ENCODE measurements at regions not wholly inside any gene's neighbourhood (a gene's known extent, or its start where the extent isn't known, plus 50 kb on each side); places are given as distances from the start of the nearest gene placed in this dataset.

DNA sequence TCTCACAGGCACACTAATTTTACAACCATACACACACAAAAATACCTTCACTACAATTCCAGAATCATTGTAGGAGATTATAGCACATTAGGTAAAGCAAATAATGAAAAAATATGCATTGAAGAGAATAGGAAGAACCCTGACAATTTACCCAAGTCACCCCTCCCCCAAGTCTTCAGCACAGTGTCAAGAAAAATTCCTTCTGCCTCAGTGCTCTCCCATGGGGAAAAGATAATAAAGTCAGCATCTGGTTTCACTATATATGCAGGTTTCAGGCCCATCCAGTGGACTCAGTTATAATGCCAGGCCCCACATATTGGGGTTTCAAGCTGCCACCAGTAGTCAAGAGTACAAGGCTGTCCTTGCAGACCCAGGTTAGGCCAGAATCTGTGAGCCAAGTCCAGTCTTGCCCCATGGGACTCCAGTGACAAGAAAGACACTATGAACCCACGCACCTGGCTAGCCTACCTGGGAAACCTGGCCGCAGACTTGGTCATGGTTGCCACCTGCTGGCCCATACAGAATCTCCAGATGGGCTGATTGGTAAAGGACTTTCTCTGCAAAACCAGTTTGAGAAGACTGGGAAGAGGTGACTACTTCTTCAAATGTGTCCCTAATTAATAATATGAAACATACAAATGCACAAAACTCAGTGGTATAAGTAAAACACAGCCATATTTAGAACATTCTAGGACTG, 398.6 kb upstream of the FLRT2 start:
- no peaks in the 10 kb centered on the region for H3K36me3 Mint-ChIP-seq
- H3K9me3 Mint-ChIP-seq = peaks cover 4 to 5% of the 10 kb centered on the region in 2 donors
- no peaks in the 10 kb centered on the region for H3K27me3 Mint-ChIP-seq (ENCODE audit: low read depth in 2 of 2)
- no peak overlapping the region for H3K27ac Mint-ChIP-seq
- TF ChIP-seq, protein P1, sequence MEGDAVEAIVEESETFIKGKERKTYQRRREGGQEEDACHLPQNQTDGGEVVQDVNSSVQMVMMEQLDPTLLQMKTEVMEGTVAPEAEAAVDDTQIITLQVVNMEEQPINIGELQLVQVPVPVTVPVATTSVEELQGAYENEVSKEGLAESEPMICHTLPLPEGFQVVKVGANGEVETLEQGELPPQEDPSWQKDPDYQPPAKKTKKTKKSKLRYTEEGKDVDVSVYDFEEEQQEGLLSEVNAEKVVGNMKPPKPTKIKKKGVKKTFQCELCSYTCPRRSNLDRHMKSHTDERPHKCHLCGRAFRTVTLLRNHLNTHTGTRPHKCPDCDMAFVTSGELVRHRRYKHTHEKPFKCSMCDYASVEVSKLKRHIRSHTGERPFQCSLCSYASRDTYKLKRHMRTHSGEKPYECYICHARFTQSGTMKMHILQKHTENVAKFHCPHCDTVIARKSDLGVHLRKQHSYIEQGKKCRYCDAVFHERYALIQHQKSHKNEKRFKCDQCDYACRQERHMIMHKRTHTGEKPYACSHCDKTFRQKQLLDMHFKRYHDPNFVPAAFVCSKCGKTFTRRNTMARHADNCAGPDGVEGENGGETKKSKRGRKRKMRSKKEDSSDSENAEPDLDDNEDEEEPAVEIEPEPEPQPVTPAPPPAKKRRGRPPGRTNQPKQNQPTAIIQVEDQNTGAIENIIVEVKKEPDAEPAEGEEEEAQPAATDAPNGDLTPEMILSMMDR (IDR thresholded peaks at IDR 0.05) = no peak
- Histone ChIP-seq H3K4me3 (ENCODE audit: low read length) (no peak overlapping the region), H3K36me3 (ENCODE audit: control insufficient read depth, insufficient read depth, low read length) (no peaks in the 10 kb centered on the region), H3K9me3 (ENCODE audit: control insufficient read depth, insufficient read depth, low read length) (no peaks in the 10 kb centered on the region), H3K4me1 (ENCODE audit: control insufficient read depth, insufficient read depth, low read length) (no peaks in the 10 kb centered on the region), H3K27ac (ENCODE audit: low read length) (no peak overlapping the region), H3K27me3 (ENCODE audit: control insufficient read depth, insufficient read depth, low read length) (no peaks in the 10 kb centered on the region)
- no peak for DNase-seq
- no peak for ATAC-seq
- H3K4me3 Mint-ChIP-seq = no peak overlapping the region
- no peaks in the 10 kb centered on the region for H3K4me1 Mint-ChIP-seq
- intact Hi-C loops (cut with micrococcal nuclease) = no loop called here
- WGBS (ENCODE audit: insufficient coverage) = 94% methylated on average over 2 of the region's 2 CpGs

DNA sequence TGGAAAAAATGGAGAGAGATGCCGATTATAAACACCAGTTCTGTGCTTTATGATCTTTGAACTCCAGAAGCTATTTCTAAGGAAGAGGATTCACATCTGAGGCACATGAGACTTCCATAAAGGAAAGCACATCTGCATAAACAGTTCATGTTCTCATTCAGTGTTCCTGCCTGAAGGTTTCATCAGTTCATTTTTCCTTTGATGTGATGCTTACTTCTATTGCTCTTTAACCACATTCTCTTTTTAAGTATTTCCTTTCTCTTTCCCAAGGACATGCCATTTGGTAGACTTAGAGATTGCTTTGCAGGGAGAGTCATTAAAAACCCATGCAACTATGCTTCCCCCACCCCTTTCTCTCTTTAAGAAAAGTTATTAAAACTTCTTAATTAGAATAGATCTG, 387.0 kb upstream of the FLRT2 start:
- DNase-seq = no peak
- 92% methylated on average over 1 of the region's 1 CpG for WGBS (ENCODE audit: insufficient coverage)

DNA sequence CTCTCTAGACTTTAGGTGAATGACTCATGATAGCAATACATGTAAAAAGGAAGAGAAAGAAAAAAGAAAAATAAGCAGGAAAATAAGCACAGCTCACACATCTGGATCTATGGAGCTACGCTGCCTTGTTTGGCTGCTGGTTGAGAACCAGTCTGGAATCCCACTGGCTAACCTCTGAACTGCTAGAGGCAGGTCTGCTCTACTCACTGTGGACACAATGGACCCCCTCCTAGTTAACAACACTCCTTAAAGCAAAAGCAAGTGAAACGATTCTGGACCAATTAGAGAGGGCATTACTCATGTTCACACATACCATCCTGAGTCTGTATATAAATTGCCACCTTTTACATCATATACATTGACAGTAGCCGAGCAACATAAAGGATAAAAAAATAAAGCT, 383.2 kb upstream of the FLRT2 start:
- no peak overlapping the region for H3K4me3 Mint-ChIP-seq
- H3K36me3 Mint-ChIP-seq = no peaks in the 10 kb centered on the region
- Histone ChIP-seq H3K27ac (ENCODE audit: low read length) (no peak overlapping the region), H3K4me3 (ENCODE audit: low read length) (no peak overlapping the region), H3K9me3 (ENCODE audit: control insufficient read depth, insufficient read depth, low read length) (peaks cover 4% of the 10 kb centered on the region), H3K27me3 (ENCODE audit: control insufficient read depth, insufficient read depth, low read length) (no peaks in the 10 kb centered on the region), H3K4me1 (ENCODE audit: control insufficient read depth, insufficient read depth, low read length) (no peaks in the 10 kb centered on the region), H3K36me3 (ENCODE audit: control insufficient read depth, insufficient read depth, low read length) (no peaks in the 10 kb centered on the region)
- H3K27ac Mint-ChIP-seq = no peak overlapping the region
- H3K4me1 Mint-ChIP-seq = no peaks in the 10 kb centered on the region
- ATAC-seq (no peak), DNase-seq (no peak)
- WGBS (ENCODE audit: insufficient coverage) = 79% methylated on average over 3 of the region's 3 CpGs
- peaks cover 2 to 6% of the 10 kb centered on the region in 2 donors for H3K9me3 Mint-ChIP-seq
- H3K27me3 Mint-ChIP-seq (ENCODE audit: low read depth in 2 of 2) = peaks cover 0 to 6% of the 10 kb centered on the region in 2 donors
- intact Hi-C loops (cut with micrococcal nuclease) = no loop called here
- TF ChIP-seq, protein P1 (IDR thresholded peaks at IDR 0.05) = no peak

More for the DNA sequence above, 387.0 kb upstream of the FLRT2 start:
- H3K36me3 Mint-ChIP-seq = no peaks in the 10 kb centered on the region
- no peak for ATAC-seq
- intact Hi-C loops (cut with micrococcal nuclease) = no loop called here
- H3K27me3 Mint-ChIP-seq (ENCODE audit: low read depth in 2 of 2) = peaks cover 0 to 6% of the 10 kb centered on the region in 2 donors
- Histone ChIP-seq H3K4me1 (ENCODE audit: control insufficient read depth, insufficient read depth, low read length) (no peaks in the 10 kb centered on the region), H3K27ac (ENCODE audit: low read length) (no peak overlapping the region), H3K27me3 (ENCODE audit: control insufficient read depth, insufficient read depth, low read length) (no peaks in the 10 kb centered on the region), H3K4me3 (ENCODE audit: low read length) (no peak overlapping the region), H3K9me3 (ENCODE audit: control insufficient read depth, insufficient read depth, low read length) (peaks cover 4% of the 10 kb centered on the region), H3K36me3 (ENCODE audit: control insufficient read depth, insufficient read depth, low read length) (no peaks in the 10 kb centered on the region)
- TF ChIP-seq, protein P1 (IDR thresholded peaks at IDR 0.05) = no peak
- no peaks in the 10 kb centered on the region for H3K4me1 Mint-ChIP-seq
- no peak overlapping the region for H3K4me3 Mint-ChIP-seq
- peaks cover 0 to 5% of the 10 kb centered on the region in 2 donors for H3K9me3 Mint-ChIP-seq
- no peak overlapping the region for H3K27ac Mint-ChIP-seq

DNA sequence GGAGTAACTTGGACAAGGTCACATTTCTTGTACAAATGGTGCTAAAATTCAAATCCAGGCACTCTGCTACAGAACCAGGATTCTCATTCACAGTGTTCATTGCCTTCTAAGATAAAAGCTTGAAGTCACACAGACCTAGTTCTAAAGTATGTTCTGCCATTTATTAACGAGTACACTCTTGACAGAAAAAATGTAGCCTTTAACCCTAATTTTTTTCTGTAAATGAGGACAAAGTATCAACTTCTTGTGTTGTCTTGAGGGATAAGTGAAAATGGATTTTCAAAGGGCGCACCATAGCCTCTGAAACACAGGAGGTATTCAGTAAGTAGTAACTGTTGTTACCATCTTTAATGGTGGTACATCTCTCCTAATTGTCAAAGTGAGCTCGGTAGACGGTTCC, 379.8 kb upstream of the FLRT2 start:
- WGBS (ENCODE audit: insufficient coverage) = 72% methylated on average over 4 of the region's 4 CpGs
- Mint-ChIP-seq H3K36me3 (no peaks in the 10 kb centered on the region), H3K27ac (no peak overlapping the region), H3K4me3 (no peak overlapping the region), H3K4me1 (no peaks in the 10 kb centered on the region), H3K27me3 (ENCODE audit: low read depth in 2 of 2) (no peaks in the 10 kb centered on the region), H3K9me3 (peaks cover 2 to 6% of the 10 kb centered on the region in 2 donors)
- DNase-seq = no peak
- intact Hi-C loops (cut with micrococcal nuclease) = no loop called here
- ATAC-seq = no peak
- Histone ChIP-seq H3K27ac (ENCODE audit: low read length) (no peak overlapping the region), H3K36me3 (ENCODE audit: control insufficient read depth, insufficient read depth, low read length) (no peaks in the 10 kb centered on the region), H3K27me3 (ENCODE audit: control insufficient read depth, insufficient read depth, low read length) (no peaks in the 10 kb centered on the region), H3K4me3 (ENCODE audit: low read length) (no peak overlapping the region), H3K4me1 (ENCODE audit: control insufficient read depth, insufficient read depth, low read length) (no peaks in the 10 kb centered on the region), H3K9me3 (ENCODE audit: control insufficient read depth, insufficient read depth, low read length) (peaks cover 4% of the 10 kb centered on the region)
- TF ChIP-seq, protein P1 (IDR thresholded peaks at IDR 0.05) = no peak

Data from natural killer cell (primary cell).